ENCODE measurements at regions not wholly inside any gene's neighbourhood (a gene's known extent, or its start where the extent isn't known, plus 50 kb on each side); places are given as distances from the start of the nearest gene placed in this dataset.

GRCh38 chr14:43938588-43939281 is 568.3 kb downstream of the FSCB start:
- no peak for TF ChIP-seq CTCF (IDR thresholded peaks at IDR 0.05)
- H3K4me3 Mint-ChIP-seq: no peak overlapping the region
- H3K27me3 Mint-ChIP-seq (ENCODE audit: insufficient read depth): no peaks in the 10 kb centered on the region
- H3K36me3 Mint-ChIP-seq (ENCODE audit: low read depth): no peaks in the 10 kb centered on the region
- H3K27ac Mint-ChIP-seq: no peak overlapping the region
- H3K9me3 Mint-ChIP-seq: peaks cover 47% of the 10 kb centered on the region
- no peak for DNase-seq
- H3K4me1 Mint-ChIP-seq (ENCODE audit: low read depth): no peaks in the 10 kb centered on the region

- Mint-ChIP-seq H3K27ac (no peak overlapping the region), H3K9me3 (peaks cover 52% of the 10 kb centered on the region), H3K27me3 (ENCODE audit: insufficient read depth) (no peaks in the 10 kb centered on the region), H3K36me3 (ENCODE audit: low read depth) (no peaks in the 10 kb centered on the region), H3K4me3 (no peak overlapping the region), H3K4me1 (ENCODE audit: low read depth) (no peaks in the 10 kb centered on the region)
- DNase-seq: no peak
- no peak for TF ChIP-seq CTCF (IDR thresholded peaks at IDR 0.05)
Measured at GRCh38 chr14:43937001-43937400, 570.1 kb downstream of the FSCB start.

- no peaks in the 10 kb centered on the region for H3K4me1 Mint-ChIP-seq (ENCODE audit: low read depth)
- H3K36me3 Mint-ChIP-seq (ENCODE audit: low read depth): no peaks in the 10 kb centered on the region
- H3K27ac Mint-ChIP-seq: no peak overlapping the region
- DNase-seq: no peak
- H3K9me3 Mint-ChIP-seq: peaks cover 40% of the 10 kb centered on the region
- TF ChIP-seq CTCF (IDR thresholded peaks at IDR 0.05): no peak
- no peak overlapping the region for H3K4me3 Mint-ChIP-seq
- no peaks in the 10 kb centered on the region for H3K27me3 Mint-ChIP-seq (ENCODE audit: insufficient read depth)
Measured at GRCh38 chr14:43934102-43934501, 573.0 kb downstream of the FSCB start.

GRCh38 chr14:43914041-43914693 is 592.9 kb downstream of the FSCB start:
- DNase-seq: no peak
- Mint-ChIP-seq H3K9me3 (peaks cover 60% of the 10 kb centered on the region), H3K36me3 (ENCODE audit: low read depth) (no peaks in the 10 kb centered on the region), H3K4me1 (ENCODE audit: low read depth) (no peaks in the 10 kb centered on the region), H3K27ac (no peak overlapping the region), H3K4me3 (no peak overlapping the region), H3K27me3 (ENCODE audit: insufficient read depth) (no peaks in the 10 kb centered on the region)
- TF ChIP-seq CTCF (IDR thresholded peaks at IDR 0.05): no peak

GRCh38 chr14:43903209-43903608 is 603.9 kb downstream of the FSCB start:
- no peaks in the 10 kb centered on the region for H3K27me3 Mint-ChIP-seq (ENCODE audit: insufficient read depth)
- H3K36me3 Mint-ChIP-seq (ENCODE audit: low read depth): no peaks in the 10 kb centered on the region
- H3K4me3 Mint-ChIP-seq: no peak overlapping the region
- H3K27ac Mint-ChIP-seq: no peak overlapping the region
- TF ChIP-seq CTCF (IDR thresholded peaks at IDR 0.05): no peak
- peaks cover 38% of the 10 kb centered on the region for H3K9me3 Mint-ChIP-seq
- no peaks in the 10 kb centered on the region for H3K4me1 Mint-ChIP-seq (ENCODE audit: low read depth)
- no peak for DNase-seq

Measured in HFFc6 (cell line).